CD4-positive, alpha-beta T cell treated with Interleukin-21 for 1 hour (primary cell): ENCODE measurements at regions not wholly inside any gene's neighbourhood (a gene's known extent, or its start where the extent isn't known, plus 50 kb on each side); places are given as distances from the start of the nearest gene placed in this dataset.
A peak's percentile ranks its signal among the peaks of the same experiment; 100 is the strongest.
"Not testable (repeated sequence)": the region's sequence is repeated elsewhere in the genome, so short reads cannot be mapped to it uniquely, and the experiment has no call there.

Experiments
- DNase-seq: peaks from one replicate; pipeline ENCODE4 v3.0.0-alpha.2; 2020

DNA sequence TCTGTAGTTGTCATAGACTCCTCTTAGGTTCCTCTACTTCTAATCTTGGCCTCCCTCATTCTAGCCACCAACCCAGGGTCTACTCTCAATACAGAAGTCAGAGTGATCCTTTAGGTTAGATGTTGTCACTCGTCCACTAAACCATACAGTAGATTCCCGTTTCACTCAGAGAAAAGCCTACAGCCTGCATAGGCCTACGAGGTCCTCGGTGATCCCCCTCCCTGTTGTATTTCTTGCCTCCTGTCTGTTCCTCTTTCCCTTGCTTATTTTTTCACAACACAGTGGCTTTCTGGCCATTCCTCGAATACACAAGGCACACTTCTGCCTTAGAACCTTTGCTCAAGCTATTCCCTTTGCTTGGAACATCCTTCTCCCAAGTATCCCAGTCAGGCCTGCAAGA lies 183.0 kb upstream of the PRSS1 start:
- no peak for DNase-seq

DNA sequence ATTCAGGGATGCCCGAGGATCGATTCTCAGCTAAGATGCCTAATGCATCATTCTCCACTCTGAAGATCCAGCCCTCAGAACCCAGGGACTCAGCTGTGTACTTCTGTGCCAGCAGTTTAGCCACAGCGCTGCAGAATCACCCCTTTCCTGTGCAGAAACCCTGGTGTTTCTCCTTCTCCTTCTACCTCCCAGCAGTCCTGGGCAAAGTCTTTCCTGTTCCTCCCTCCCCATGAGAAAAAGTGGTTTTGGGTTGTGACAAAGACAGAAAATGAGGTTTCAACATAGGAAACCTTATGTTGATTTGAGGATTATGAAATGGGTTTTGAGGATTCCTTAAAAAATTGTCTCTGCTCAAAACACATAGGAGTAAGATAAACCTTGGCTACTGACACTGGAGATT lies 185.1 kb upstream of the PRSS1 start:
- DNase-seq = not testable (repeated sequence)

DNA sequence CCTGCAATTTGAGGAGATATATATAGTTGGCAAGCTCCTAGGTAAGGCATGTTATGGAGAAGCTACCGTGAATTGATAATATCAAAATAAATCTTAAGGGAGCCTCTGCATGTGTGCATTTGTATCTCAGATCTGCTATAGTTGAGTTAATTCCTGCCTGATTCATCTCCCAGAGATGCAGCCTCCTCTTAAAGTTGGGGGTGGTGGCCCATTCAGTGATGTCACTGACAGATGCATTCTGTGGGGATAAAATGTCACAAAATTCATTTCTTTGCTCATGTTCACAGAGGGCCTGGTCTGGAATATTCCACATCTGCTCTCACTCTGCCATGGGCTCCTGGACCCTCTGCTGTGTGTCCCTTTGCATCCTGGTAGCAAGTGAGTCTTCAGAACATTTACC lies 185.8 kb upstream of the PRSS1 start:
- no peak for DNase-seq

DNA sequence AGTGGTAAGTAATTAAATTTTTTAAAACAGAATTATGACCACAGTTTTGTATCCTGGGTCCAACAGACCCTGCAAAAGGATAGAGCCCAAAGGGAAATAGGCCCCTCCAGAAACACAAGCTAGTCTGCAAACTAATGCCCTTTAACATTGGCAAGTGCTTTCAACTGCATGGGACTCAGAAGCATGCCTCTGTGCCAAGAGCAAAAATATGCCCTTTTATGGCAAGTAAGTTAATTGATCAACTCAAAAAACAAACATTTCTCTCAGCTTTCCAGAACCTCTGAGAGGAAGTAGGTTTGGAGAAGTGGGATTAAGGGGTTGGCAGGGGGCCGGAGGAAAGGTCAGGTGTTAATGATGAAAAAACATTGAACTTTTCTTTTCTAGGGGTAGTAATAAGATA lies 186.6 kb upstream of the PRSS1 start:
- no peak for DNase-seq

DNA sequence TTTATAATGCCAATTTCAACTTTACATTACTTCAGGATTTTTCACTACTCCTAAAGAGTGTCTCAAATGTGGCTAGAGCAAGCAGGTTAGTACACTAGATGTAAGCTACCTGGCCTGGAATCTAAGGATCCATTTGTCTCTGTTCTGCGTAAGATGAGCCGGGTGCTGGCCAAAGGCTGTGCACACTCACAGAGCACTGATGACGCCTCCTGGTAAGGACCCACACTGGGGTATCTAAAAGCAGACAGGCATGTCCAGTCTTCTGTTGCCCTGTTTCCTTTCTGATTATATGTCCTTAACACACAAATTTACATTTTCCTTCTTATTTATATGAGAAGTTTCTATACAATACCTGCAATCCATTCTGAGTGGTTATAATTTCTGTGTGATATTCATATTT lies 187.9 kb upstream of the PRSS1 start:
- not testable (repeated sequence) for DNase-seq

DNA sequence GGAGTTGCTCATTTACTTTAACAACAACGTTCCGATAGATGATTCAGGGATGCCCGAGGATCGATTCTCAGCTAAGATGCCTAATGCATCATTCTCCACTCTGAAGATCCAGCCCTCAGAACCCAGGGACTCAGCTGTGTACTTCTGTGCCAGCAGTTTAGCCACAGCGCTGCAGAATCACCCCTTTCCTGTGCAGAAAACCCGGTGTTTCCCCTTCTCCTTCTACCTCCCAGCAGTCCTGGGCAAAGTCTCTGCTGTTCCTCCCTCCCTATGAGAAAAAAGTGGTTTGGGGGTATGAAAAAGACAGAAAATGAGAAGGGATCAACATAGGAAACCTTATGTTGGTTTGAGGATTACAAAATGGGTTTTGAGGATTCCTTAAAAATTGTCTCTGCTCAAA lies 188.5 kb upstream of the PRSS1 start:
- not testable (repeated sequence) for DNase-seq

DNA sequence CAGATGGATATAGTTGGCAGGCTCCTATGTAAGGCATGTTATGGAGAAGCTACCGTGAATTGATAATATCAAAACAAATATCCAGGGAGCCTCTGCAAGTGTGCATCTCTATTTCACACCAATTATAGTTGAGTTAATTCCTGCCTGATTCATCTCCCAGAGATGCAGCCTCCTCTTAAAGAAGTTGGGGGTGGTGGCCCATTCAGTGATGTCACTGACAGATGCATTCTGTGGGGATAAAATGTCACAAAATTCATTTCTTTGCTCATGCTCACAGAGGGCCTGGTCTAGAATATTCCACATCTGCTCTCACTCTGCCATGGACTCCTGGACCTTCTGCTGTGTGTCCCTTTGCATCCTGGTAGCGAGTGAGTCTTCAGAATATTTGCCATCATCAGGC lies 189.1 kb upstream of the PRSS1 start:
- no peak for DNase-seq

DNA sequence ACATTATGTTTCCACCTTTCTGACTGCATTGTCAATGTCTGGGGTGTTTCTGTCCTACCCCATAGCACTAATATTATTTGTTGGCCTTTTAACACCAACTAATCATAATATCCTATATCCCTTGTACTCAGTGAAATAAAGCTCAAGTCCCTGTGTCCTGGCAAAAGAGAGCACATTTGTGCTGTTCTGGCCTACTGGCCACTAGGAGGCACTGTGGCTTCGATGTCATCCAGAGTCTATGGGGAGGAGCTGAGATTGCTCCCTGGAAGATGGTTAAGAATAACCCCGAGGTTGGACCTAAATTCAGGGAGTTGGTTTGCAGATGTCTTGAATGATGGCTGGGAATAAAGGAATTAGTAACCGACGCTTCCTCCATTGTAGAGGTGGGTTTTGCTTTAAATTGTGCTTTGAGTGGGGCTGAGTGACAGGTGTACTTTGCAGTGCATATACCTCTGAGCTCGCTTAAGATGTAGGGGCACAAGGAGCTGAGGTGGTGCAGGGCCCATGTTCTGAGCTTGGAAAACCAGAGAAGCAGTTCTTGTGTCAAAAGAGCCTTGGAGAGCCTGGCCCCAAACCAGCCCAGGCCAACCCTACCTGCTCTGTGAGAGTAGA lies 191.2 kb upstream of the PRSS1 start:
- DNase-seq = peak; percentile 59

DNA sequence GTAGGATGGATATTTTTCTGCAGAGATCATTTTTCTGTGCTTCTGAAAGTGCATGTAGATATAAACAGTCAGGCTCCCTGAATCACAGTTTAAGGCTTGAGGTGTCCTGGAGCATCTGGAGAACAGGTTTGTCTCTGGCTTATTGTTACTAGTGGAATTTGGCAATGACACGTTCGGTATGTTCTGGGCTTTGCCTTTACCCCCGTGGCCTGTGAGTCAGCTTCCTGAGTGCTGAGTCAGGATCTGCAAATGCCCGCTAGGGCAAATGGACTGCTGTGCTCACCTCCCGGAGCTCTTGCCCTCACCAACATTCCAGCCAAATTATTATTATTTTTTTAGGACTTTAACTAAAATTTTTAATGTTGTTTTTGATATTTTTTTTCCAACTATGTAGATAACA lies 192.5 kb upstream of the PRSS1 start:
- DNase-seq = no peak

DNA sequence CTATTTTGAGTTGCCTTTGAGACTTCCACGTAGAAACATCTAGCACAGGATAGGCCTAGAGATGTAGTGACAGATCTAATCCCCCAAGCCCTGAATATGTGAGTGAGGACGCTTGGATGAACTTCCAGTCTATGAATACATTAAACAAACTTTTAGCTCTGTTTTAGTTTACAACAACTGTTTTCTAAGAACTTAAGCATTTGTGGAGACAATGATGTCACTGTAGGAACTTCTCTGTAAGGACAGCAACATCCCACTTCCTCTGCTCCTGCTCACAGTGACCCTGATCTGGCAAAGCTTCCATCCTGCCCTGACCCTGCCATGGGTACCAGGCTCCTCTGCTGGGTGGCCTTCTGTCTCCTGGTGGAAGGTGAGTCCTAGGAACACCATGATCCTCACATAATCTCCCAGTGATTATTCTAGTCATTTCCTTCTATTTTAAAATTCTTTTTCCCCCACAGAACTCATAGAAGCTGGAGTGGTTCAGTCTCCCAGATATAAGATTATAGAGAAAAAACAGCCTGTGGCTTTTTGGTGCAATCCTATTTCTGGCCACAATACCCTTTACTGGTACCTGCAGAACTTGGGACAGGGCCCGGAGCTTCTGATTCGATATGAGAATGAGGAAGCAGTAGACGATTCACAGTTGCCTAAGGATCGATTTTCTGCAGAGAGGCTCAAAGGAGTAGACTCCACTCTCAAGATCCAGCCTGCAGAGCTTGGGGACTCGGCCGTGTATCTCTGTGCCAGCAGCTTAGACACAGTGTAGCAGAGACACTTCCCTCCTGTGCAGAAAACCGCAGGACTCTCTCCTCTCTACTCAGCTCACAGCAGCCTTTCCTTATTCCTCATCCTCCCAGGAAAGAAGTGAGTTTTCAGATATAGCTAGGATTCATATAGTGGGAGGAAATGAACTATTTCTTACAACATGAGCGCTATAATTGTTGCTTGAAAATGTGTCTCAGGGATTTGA lies 194.4 kb upstream of the PRSS1 start:
- DNase-seq = no peak

DNA sequence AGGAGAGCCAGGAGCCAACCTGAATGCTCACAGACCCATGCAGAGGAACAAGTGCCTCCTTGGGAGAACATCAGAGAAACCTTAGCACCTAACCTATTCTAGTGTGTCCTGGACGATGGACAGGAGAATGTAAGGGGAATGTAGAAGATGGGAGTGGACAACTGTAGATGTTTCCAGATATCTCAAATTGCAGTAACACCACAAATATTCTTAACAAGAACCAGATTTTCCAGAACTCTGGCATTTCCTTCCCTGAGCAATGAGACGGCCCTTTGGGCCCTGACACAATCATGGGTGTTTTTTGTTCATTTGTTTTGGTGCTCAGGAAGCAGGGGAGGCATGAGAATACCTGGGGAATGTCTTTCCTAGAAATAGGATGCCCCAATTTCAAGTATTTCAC lies 196.1 kb upstream of the PRSS1 start:
- no peak for DNase-seq

DNA sequence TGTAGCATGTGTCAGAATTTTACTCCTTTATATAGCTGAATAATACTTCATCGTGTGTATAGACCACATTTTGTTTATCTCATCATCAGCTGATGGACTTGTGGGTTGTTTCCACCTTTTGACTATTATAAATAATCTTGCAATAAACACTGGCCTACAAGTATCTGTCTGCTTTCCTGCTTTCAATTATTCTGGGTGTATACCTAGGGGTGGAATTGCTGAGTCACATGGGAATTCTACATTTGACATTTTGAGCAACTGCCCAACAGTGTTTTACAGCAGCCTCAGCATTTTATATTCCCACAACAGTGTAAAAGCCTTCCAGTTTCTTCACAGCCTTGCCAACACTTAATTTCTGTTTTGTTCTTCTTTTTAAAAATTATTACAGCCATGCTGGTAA lies 200.3 kb upstream of the PRSS1 start:
- no peak for DNase-seq

DNA sequence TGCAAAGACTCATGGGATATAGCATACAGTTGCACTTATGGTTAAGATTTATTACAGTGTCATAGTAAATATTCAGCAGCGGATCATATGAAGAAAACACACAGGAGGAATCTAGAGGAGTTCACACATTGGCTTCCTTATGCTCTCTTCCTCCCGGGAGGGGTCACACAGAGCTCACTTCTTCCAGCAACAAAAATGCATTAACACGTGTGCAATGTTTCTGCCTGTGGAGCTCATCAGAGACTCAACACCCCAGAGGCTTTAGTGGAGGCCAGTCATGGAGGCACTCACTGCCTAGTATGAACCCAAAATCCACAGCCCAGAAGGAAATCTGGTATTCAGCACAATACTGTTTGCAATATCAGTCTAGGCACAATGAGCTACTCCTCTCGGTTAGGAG lies 202.8 kb upstream of the PRSS1 start:
- DNase-seq = no peak

DNA sequence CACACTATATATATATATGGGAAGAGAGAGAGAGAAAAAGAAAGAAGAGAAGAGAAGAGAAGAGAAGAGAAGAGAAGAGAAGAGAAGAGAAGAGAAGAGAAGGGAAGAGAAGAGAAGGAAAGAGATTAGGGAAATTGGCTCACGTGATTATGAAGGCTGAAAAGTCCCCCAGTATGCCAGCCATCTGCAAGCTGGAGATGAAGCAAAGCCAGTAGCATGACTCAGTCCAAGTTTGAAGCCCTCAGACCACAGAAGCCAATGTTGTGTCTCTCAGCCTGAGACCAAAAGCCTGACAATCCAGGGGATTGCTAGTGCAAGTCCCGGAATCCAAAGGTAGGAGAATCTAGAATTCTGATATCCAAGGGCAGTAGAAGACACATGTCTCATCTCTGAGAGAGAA lies 206.3 kb upstream of the PRSS1 start:
- no peak for DNase-seq

DNA sequence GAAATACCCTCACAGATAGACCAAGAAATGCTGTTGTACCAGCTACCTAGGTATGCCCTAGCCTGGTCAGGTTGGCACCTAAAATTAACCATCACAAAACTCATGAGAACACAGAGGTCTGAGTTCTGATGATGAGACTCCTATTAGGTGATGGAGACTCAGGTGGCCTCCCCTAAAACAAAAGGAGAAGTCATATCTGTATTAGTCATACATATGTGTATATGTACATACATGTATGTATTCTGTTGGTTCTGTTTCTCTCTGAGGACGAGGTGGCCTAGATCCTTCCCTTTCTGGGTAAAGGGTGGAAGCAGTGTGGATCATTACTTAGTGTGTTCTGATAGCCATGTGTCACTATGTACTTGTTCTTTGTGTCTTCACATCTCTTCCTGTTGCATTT lies 207.2 kb upstream of the PRSS1 start:
- no peak for DNase-seq

DNA sequence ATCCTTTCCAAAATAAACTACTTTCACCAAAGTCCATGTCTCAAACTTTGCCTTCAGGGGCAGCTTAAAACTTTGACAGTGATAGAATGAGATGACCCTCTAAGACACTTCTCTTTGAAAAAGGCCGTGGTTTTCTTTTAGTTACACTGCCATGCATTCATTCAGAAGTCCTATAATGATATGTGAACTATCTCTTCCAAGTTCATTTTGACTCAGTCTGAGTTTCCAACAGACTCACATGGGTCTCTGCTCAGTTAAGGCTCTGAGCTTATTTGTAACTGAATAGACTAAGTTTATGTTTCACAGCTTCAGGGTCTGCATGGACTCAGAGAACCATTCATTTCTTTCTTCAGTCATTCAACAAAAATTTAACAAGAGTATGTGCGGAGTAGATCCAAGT lies 208.9 kb upstream of the PRSS1 start:
- no peak for DNase-seq

DNA sequence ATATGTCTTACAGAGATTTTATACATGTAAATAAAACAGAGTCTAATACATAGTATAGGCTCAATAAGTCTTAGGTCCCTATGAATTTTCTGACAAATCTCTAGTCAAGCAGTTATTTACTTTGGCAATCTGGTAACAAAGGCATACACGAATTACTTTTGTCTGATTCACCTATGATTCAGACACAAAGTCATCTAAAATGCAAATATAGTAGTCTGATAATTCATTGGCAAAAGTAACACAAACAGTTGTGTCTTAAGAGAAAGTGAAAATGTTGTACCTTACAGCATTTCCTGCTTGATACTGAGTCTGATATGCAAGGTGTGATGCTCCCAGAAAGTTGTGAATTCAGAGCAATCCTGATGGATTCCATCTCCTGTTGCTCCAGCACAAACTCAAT lies 209.4 kb upstream of the PRSS1 start:
- no peak for DNase-seq

DNA sequence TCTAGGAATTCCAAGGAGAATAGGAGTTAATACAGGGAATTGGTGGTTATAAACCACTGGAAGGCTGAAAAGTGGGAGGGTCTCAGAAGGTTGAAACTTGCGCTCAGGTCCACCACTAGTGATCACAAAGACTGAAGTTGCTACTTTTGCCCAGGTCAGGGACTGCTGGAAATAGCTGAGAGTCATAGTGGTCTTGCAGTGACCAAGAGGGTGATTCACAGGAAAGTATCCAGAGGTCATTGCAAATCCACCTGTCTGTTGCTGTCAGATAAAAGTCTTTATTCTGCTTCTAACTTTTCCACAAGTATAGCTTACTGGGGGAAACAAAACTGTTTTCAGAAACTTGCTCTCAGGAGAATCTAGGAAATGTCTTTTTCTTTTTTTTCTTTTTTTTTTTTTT lies 211.5 kb upstream of the PRSS1 start:
- no peak for DNase-seq

DNA sequence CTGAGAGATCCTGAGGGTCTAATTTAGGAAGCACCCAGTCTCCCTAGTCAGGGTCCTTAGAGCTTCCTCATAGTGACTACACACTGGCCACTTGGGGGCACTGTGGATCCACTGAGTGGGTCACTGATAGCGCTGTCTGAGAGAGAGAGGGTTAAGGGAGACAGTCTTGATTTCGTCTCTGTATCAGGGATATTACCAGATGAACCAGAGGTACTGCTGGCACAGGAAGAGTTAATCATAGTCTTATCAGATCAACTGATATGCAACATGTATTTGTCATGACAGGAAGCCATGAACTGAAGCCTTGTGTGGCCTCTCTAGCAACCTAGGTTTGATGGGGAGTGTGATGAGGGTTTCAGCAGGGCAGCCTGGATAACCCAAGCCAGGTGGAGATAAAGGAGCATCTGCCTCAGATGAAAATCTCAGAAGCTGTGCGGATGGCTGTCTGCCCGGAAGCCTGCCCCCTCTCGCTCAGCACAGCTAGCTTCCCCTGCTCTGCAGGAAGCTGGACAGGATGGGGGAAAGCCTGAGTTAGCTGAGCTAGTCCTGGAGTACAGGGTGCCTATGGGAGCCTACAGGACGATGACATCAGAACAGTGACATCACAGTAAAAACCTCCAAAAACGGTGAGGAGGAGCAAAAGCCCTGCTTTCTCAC lies 214.0 kb upstream of the PRSS1 start:
- DNase-seq = peak; percentile 75

DNA sequence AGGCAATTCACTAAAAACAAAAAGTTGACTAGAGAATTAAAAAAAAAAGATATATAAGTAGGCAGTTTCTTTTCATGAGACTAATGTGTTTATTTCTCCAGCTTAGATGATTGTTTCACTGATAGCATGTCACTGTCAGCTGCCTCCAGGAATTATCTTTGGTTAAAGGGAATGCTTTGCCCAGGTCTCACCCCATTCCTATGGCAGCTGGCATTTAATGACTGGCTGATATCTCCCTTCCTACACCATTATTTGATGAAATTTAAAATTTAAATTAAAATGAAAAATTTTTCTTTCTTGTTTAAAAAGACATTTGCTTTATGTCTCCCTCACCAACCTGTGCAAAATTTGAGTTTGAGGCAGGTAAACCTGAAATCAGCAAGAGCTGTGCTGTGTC lies 214.5 kb upstream of the PRSS1 start:
- no peak for DNase-seq

DNA sequence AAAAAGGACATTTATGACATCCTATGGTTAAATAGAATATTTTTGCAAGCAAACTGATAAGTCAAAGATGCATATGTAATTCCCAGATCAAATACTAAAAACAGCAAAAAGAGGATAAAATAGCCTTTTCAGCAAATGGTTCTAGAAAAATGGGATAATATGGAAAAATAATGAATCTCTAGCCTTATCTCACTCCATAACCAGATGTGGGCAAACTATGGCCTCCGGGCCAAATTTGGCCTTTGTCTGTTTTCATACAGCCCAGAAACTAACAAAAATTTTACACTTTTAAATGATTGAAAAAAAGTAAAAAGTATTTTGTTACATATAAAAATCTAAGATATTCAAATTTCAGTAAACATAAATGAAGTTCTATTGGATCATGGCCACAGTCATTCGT lies 215.4 kb upstream of the PRSS1 start:
- DNase-seq = no peak

DNA sequence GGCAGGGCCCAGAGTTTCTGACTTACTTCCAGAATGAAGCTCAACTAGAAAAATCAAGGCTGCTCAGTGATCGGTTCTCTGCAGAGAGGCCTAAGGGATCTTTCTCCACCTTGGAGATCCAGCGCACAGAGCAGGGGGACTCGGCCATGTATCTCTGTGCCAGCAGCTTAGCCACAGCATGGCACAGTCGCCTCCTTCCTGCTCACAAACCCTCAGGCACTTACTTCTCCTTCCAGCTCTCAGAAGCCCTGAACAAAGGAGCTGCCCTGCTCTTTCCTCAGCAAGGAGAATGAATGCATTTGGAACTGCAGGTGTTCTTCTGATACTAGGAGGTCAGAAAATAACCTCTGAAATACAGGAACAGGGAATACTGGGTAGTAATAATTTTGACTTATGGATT lies 219.7 kb upstream of the PRSS1 start:
- DNase-seq = no peak

DNA sequence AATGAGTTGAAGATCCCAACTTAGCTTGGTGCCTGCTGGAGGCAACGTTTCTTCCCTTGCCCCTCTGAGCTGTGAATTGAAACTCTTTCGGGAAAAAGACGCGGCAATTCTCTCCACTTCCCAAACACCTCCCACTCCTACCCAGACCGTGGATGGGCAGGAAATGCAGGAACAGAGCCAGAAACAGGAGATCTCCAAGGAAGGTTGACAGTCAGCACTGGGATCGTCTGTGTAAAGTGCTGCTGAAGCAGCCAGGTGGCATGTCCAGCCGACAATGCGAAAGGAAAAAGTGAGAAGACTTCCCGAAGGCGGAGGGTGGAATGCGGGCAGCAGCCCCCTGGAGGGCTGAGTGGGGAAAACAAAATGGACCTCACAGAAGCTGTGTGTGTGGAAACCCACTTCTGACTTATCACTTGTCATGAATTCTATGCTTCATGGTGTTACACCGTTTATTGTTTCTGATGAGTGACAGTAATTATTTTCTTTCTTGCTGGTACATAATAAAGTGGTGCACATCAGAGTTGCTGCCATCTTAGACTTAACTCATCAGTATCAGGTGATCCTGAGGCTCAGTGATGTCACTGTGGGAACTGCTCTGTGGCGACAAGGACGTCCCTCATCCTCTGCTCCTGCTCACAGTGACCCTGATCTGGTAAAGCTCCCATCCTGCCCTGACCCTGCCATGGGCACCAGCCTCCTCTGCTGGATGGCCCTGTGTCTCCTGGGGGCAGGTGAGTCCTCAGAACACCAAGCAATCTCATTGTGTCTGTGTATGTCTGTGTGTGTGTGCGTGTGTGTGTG lies 220.5 kb upstream of the PRSS1 start:
- peak; percentile 16 for DNase-seq
